ENCODE measurements at regions not wholly inside any gene's neighbourhood (a gene's known extent, or its start where the extent isn't known, plus 50 kb on each side); places are given as distances from the start of the nearest gene placed in this dataset.

DNA sequence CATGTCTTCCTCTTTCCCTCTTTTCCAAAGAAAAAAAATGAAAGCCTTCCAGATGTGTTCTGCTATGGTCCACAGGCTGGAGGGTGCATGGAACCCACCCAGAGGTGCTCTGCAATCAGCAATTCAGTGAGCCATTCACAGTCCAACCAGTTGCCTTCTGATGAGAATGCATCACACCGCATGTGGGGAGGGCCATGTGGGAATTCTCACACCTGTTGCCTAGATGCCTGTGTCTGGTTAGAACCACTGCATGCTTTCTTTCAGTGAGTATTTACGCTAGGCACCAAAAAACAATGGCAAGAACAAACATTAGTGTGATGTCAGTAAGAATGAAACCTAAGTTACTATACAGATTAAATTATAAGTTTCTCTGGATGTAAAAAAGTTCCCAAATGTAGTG is 311.6 kb upstream of the CDYL start:
- Histone ChIP-seq H3K4me2 (ENCODE audit: low read length) (no peak overlapping the region), H2AFZ (ENCODE audit: low read length) (no peak overlapping the region), H3K79me2 (ENCODE audit: low read length) (no peaks in the 10 kb centered on the region), H3K4me3 (ENCODE audit: low read length) (no peak overlapping the region), H3F3A (ENCODE audit: low read length, unreplicated experiment) (no peaks in the 10 kb centered on the region), H3K9me3 (ENCODE audit: low read length) (no peaks in the 10 kb centered on the region), H3K27ac (ENCODE audit: low read length) (no peak overlapping the region), H4K20me1 (ENCODE audit: low read length) (no peaks in the 10 kb centered on the region), H3K36me3 (ENCODE audit: low read depth, low read length) (no peaks in the 10 kb centered on the region), H3K9me2 (replicated peaks; ENCODE audit: low read length) (no peaks in the 10 kb centered on the region), H3K4me1 (ENCODE audit: insufficient read depth, low read length) (peaks cover 23% of the 10 kb centered on the region), H3K27me3 (ENCODE audit: low read length) (no peaks in the 10 kb centered on the region), H3K9ac (ENCODE audit: low read length) (no peak overlapping the region)
- ATAC-seq (no peak), DNase-seq (no peak)
- no TSS peak for BruUV-seq (replicated peaks)
- TF ChIP-seq EZH2phosphoT487 (IDR thresholded peaks at IDR 0.05; ENCODE audit: borderline replicate concordance, low read length): no peak
- TF ChIP-seq EZH2 (IDR thresholded peaks at IDR 0.05; ENCODE audit: low read length, unreplicated experiment): no peak
- no peak for TF ChIP-seq CTCF (conservative IDR thresholded peaks at IDR 0.05; ENCODE audit: low read depth, low read length)
- CTCF ChIA-PET: no interaction called here
- intact Hi-C loops (cut with micrococcal nuclease): loop anchor here (10.0 kb wide), 1 partner anchor 110 kb away; no protein-coding TSS in a partner anchor
- POLR2A ChIA-PET (ENCODE audit: unreplicated experiment): no interaction called here

GRCh38 chr6:4463236-4463635 is 313.0 kb upstream of the CDYL start:
- Histone ChIP-seq H4K20me1 (ENCODE audit: low read length) (no peaks in the 10 kb centered on the region), H3K9me3 (ENCODE audit: low read length) (no peaks in the 10 kb centered on the region), H3K4me2 (ENCODE audit: low read length) (no peak overlapping the region), H3K27me3 (ENCODE audit: low read length) (no peaks in the 10 kb centered on the region), H3K4me1 (ENCODE audit: insufficient read depth, low read length) (peaks cover 30% of the 10 kb centered on the region), H3K36me3 (ENCODE audit: low read depth, low read length) (no peaks in the 10 kb centered on the region), H3K4me3 (ENCODE audit: low read length) (no peak overlapping the region), H3K27ac (ENCODE audit: low read length) (no peak overlapping the region), H2AFZ (ENCODE audit: low read length) (no peak overlapping the region), H3K9me2 (replicated peaks; ENCODE audit: low read length) (no peaks in the 10 kb centered on the region), H3F3A (ENCODE audit: low read length, unreplicated experiment) (no peaks in the 10 kb centered on the region), H3K79me2 (ENCODE audit: low read length) (no peaks in the 10 kb centered on the region), H3K9ac (ENCODE audit: low read length) (no peak overlapping the region)
- POLR2A ChIA-PET (ENCODE audit: unreplicated experiment): no interaction called here
- no TSS peak for BruUV-seq (replicated peaks)
- ATAC-seq: no peak
- TF ChIP-seq CTCF (conservative IDR thresholded peaks at IDR 0.05; ENCODE audit: low read depth, low read length) (no peak), EZH2phosphoT487 (IDR thresholded peaks at IDR 0.05; ENCODE audit: borderline replicate concordance, low read length) (no peak), EZH2 (IDR thresholded peaks at IDR 0.05; ENCODE audit: low read length, unreplicated experiment) (no peak)
- CTCF ChIA-PET: no interaction called here
- intact Hi-C loops (cut with micrococcal nuclease): loop anchor here (10.0 kb wide), 1 partner anchor 108 kb away; no protein-coding TSS in a partner anchor
- no peak for DNase-seq

GRCh38 chr6:4460586-4461475 is 315.4 kb upstream of the CDYL start:
- H3K4me2 ChIP-seq (ENCODE audit: low read length): no peak overlapping the region
- H3K9me2 ChIP-seq (replicated peaks; ENCODE audit: low read length): no peaks in the 10 kb centered on the region
- no peak overlapping the region for H3K9ac ChIP-seq (ENCODE audit: low read length)
- no peaks in the 10 kb centered on the region for H3F3A ChIP-seq (ENCODE audit: low read length, unreplicated experiment)
- H3K27me3 ChIP-seq (ENCODE audit: low read length): no peaks in the 10 kb centered on the region
- no peaks in the 10 kb centered on the region for H3K79me2 ChIP-seq (ENCODE audit: low read length)
- DNase-seq (no peak), ATAC-seq (no peak)
- TF ChIP-seq EZH2 (IDR thresholded peaks at IDR 0.05; ENCODE audit: low read length, unreplicated experiment) (no peak), CTCF (conservative IDR thresholded peaks at IDR 0.05; ENCODE audit: low read depth, low read length) (no peak), EZH2phosphoT487 (IDR thresholded peaks at IDR 0.05; ENCODE audit: borderline replicate concordance, low read length) (no peak)
- H3K4me1 ChIP-seq (ENCODE audit: insufficient read depth, low read length): peaks cover 11% of the 10 kb centered on the region
- no peaks in the 10 kb centered on the region for H4K20me1 ChIP-seq (ENCODE audit: low read length)
- POLR2A ChIA-PET (ENCODE audit: unreplicated experiment): no interaction called here
- no peak overlapping the region for H2AFZ ChIP-seq (ENCODE audit: low read length)
- no peak overlapping the region for H3K4me3 ChIP-seq (ENCODE audit: low read length)
- no peaks in the 10 kb centered on the region for H3K9me3 ChIP-seq (ENCODE audit: low read length)
- intact Hi-C loops (cut with micrococcal nuclease): loop anchor here (10.0 kb wide), 1 partner anchor 106 kb away; no protein-coding TSS in a partner anchor
- CTCF ChIA-PET: no interaction called here
- H3K36me3 ChIP-seq (ENCODE audit: low read depth, low read length): no peaks in the 10 kb centered on the region
- BruUV-seq (replicated peaks): no TSS peak
- no peak overlapping the region for H3K27ac ChIP-seq (ENCODE audit: low read length)
